ENCODE measurements at regions not wholly inside any gene's neighbourhood (a gene's known extent, or its start where the extent isn't known, plus 50 kb on each side); places are given as distances from the start of the nearest gene placed in this dataset.

DNA sequence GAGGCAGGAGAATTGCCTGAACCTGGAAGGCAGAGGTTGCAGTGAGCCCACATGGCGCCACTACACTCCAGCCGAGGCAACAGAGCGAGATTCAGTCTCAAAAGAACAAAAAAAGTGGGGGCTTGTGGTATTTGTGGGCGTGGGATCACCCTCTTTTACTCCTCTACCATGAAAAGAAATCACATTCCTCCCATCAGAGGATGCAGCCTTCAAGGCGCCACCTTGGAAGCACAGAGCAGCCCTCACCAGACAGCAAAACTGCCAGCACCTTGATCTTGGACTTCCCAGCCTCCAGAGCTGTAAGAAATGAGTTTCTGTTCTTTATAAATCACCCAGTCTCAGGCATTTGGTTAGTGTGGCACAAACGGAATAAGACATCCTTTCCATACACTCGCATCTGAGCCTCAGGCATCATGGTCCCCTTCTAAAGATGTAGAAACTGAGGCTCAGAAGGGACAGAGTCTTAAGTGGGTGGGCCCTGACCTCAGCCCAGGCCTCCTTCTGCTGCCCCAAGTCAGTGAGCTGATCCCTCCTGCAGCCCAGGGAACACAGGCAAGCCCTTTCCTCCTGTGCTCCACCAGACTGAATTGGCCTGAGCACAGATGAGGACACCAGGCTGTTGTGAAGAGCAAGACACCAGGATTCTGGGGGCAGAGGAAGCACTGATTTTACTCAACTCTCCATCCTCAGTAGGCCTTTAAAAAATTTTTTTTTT, 201.7 kb upstream of the LINGO1 start:
- TF ChIP-seq, protein P1, sequence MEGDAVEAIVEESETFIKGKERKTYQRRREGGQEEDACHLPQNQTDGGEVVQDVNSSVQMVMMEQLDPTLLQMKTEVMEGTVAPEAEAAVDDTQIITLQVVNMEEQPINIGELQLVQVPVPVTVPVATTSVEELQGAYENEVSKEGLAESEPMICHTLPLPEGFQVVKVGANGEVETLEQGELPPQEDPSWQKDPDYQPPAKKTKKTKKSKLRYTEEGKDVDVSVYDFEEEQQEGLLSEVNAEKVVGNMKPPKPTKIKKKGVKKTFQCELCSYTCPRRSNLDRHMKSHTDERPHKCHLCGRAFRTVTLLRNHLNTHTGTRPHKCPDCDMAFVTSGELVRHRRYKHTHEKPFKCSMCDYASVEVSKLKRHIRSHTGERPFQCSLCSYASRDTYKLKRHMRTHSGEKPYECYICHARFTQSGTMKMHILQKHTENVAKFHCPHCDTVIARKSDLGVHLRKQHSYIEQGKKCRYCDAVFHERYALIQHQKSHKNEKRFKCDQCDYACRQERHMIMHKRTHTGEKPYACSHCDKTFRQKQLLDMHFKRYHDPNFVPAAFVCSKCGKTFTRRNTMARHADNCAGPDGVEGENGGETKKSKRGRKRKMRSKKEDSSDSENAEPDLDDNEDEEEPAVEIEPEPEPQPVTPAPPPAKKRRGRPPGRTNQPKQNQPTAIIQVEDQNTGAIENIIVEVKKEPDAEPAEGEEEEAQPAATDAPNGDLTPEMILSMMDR (IDR thresholded peaks at IDR 0.05) = no peak
- no peak for TF ChIP-seq POLR2A (IDR thresholded peaks at IDR 0.05)

Measured in thyroid gland (tissue), 4 donors.